Kidney glomerular epithelial cell (primary cell): ENCODE measurements at regions not wholly inside any gene's neighbourhood (a gene's known extent, or its start where the extent isn't known, plus 50 kb on each side); places are given as distances from the start of the nearest gene placed in this dataset.
"Not testable (repeated sequence)": the region's sequence is repeated elsewhere in the genome, so short reads cannot be mapped to it uniquely, and the experiment has no call there.

ENCODE experiments used
- DNase-seq: peaks from one replicate; lab custom pipeline; 2025; lab: John Stamatoyannopoulos, UW

DNA sequence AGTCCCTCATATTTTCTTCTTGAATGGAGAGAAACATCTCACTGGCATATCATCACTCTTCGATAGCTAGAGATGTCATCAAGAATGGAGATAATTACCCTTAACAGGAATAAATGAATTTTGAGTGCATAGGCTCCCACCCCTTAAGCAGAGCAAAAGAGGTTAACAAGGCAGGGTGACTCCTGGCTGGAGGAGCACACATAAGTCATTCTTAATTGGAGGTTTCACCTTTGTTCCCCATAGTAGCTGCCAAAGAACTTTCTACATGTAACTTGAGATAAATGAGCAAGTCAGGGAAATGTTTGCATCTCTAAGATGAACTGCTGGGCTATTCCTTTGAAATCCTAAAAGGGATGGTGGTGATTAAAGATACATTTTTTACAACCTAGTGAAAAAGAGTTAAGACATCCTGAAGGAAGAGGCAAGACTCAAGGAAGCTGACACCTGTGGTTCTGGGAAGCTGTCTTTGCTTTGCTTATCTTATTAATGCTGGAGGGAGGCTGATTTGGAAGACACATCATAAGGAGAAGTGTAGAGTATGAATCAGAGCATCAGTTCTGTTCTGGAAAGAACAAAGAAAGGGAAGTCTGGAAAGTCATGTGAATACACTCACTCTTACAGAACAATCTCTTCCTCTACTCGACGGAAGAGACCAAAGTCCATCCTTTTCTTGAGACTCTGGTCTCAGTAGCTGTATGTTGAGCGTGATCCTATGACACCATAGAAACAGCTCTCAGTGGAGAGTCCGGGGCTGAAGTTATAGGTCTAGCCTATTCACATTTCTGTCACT is 326.3 kb downstream of the OSTF1 start:
- no peak for DNase-seq

DNA sequence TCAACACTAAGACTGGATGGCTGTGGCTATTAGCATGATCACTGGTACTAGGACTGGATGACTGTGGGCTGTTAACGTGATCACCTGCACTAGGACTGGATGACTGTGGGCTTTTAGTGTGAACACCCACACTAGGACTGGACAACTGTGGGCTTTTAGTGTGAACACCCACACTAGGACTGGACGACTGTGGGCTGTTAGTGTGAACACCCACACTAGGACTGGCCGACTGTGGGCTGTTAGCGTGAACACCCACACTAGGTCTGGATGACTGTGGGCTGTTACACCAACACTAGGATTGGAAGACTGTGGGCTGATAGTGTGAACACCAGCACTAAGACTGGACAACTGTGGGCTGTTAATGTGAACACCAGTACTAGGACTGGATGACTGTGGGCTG is 329.2 kb downstream of the OSTF1 start:
- no peak for DNase-seq

DNA sequence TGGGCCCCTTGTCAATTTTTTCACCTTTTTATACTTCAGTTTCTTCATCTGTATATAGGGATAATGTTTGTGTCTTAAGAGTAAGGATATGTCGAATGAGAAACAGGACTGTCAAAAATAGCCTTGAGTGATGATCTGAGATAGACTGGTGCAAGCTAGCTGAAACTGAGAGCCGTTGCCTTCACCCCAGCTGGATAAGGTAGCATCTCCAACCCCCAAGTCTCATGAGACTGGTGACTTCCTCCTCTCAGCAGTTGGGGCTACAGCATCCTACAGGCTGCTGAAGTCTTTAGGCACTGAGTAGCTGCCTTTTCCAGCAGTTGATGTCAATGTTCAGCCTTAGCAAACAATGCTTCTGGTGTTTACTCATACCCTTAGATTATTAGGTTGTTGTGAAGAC is 330.2 kb downstream of the OSTF1 start:
- DNase-seq = no peak

DNA sequence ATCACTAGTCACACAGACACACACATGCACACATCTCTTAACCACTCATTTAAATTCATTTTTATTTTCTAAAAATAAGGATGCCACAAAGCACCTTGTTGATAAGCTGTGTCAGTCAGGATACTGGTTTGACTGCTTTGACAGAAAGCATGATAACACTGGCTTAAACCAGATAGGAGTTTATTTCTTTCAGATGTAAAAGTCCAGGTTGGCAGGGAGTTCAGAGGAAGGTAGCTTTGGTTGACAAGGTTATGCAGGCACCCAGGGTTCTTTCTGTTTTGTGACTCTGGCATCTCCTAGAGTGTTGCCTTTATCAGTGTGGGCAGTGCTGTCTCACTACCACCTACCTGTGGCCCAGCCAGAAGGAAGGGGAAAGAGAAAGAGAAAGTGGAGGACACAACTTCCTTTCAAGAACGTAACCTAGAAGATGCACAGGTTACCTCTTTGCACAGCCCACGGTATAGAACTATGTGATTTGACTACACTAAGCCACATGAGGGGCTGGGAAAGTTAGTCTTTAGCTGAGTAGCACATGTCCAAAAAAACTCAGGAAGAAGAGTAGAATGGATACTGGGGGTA is 334.7 kb downstream of the OSTF1 start:
- DNase-seq = no peak

DNA sequence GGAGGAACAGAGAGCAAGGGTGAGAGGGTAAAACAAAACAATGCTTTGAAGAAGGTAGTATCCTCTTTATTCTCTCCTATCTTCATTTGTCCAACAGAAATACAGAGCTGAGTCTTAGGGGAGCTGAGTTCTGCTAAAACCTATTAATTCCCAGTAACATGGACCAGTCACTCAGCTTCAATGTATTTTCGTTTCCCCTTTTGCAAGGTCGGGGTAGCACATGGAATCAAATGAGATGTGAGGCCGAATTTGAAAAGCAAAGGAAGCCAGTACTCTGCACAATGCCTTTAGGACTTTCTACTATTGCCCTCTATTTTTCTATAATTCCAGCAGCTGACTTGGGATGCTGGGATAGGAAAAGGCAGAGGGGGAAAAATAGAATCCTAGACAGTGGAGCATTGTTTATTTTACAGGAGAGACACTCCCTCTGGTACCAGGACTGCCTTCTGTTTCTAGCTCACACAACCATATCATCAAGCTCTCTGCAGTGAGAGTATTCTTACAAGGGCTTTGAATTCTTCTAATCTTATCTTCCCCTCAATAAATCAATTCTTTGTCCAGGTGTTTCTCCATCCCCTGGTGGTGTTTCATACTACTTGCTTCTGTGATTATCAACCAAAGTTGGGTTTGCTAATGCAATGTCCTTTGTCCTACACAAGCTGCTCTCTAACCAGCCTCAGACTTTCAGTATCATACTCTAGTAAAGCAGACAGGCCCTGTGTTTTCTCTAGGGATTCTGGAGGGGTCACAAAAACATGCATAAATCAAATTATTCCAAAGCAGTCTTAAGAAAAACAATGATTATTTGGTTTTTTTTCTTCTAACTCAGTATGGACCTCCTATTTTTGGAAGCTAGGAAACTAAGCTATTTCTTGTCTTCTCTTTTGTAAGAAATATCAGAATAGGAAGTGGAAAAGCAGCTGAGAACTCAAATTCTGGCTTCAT is 341.5 kb downstream of the OSTF1 start:
- DNase-seq = no peak

DNA sequence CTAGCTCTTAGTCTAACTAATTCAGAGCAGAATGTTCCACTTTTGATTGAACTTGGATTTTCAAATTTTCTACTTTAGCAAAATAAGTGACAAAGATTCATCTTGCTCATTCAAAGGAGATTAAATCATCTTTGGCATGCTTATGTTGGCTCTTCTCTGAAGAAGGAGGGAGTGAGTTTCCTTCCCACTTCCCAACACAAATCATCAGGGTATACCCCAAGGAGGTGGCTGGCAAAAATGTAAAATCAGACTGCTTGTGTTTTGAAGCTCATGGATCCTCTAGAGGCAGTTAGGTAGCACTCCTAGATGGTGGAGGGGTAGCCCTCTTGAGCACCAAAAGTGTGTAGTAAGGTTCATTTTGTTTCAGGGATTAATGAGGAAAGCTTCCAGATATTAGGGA is 343.1 kb downstream of the OSTF1 start:
- DNase-seq = no peak

DNA sequence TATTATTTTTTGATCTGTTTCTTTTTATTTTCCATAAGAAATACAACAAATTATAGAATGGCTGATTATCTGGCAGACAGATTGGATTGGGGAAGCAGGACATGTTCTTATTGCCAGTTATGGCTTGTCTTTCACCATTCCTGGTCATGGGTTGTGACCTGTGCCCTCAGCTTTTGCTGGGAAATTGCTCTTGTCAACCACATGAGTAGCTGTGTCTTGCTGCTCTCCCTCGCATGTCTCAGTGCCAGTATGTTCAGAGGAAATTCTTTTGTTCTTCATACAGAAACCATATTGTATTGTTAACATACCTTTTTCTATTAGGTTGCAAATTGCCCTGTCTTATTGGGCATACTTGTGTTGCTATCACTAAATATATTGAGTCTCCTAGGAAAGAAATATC is 344.1 kb downstream of the OSTF1 start:
- DNase-seq = no peak

DNA sequence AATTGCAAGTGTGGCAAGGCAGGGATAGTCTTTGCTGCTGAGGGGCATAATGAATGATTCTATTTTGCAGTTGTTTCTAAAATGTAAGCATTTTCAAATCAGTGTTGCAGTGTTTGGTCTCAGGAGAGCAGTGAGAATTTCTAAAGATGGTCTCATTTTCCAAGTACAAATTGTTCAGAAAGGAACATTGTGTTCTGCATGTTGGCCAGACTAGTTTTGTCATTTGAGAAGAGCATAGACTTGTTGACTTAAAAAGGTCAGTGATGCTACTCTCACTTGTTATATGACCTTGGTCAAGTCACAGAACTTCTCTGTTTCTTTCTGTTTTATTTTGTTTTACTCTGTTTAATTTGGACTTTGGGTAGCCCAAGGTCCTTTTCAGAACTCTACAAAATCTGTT is 344.6 kb downstream of the OSTF1 start:
- no peak for DNase-seq

DNA sequence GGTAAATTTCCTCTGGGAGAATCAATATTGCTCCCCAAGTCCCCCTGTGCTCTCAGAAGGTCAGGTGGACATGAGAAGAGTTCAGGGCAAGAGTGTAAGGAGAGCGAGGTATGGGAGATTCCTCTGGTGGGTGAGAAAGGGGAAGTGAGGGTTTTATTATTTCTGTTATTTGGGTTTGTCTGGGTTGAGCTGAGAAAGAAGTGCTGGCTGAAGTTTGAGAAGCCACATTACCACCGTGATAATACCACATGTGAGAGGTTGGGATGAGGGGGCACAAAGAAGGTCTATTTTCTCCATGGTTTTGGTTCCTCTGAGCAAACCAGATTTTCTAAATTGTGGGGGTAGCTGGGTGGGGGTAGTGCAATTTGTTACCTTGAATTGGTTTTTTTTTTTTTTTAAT is 350.4 kb downstream of the OSTF1 start:
- no peak for DNase-seq

DNA sequence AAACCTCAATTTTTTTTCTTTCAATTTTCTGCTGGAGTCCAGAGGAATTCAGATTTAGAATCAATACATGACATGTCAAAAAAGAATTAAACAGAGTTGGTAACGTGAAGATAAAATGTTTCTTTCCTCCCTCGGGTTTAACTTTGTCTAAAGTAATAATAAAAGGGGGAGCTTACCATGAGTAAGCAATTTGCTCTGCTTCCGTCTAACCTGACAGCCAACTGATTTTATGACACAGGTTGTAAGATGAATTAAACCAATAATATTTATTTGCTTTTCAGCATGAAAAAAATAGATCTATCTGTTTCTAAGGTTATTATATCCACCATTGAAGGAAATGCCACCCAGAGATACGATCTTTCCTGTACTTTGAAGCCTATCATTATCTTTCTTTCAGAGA is 352.6 kb downstream of the OSTF1 start:
- no peak for DNase-seq

DNA sequence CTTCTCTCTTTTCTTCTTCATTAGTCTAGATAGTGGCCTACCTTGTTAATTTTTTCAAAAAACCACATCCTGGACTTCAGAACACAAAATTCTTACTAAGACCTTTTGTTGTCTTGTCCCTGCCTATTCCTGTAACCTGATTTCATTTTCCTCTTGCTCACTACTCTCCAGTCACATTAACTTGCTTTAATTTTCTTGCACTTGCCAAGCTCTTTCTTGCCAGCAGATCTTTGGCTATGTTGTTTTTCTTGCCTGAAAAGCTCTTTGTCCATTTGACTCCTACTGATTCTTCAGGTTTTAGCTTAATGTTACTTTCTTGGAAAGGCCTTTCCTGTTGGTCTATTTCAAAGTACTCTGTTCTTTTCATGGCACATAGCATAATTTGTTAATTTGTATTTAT is 356.8 kb downstream of the OSTF1 start:
- no peak for DNase-seq

DNA sequence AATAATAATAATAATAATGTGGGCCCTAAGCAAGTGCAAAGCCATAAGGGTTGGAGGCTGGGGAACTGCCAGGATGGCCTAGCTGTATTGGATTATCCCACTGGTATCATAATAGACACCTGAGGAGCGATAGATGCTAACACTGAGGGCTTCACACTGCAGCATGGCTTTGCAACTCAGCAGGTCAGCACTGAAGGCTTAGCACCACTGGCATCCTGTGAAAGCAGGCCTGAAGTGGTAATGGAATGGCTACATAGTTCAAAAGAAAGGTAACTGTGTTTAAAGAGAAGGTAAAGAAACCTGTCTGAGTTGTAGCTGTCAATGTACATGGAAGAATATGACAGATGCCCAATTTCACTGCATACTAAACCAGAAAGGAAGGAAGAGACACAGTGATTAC is 359.0 kb downstream of the OSTF1 start:
- no peak for DNase-seq

DNA sequence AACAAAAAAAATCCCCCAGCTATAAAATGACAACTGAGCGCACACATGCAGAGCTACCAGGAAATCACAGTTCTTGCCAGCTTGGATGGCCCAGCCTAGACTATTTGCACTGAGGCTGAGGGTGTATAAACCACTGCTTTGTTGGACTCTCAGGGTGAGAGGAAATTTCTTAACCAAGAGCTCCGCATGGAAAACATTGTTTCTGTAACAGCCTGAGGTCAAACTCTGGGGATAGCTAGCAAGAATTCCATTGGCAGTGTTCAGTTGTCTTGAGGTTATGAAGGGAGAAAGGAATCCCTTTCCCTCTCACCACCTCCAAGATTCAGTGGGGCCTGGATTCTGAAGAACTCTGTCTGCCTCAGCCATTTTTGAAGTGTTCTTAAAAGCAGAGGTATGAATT is 360.0 kb downstream of the OSTF1 start:
- DNase-seq = no peak

DNA sequence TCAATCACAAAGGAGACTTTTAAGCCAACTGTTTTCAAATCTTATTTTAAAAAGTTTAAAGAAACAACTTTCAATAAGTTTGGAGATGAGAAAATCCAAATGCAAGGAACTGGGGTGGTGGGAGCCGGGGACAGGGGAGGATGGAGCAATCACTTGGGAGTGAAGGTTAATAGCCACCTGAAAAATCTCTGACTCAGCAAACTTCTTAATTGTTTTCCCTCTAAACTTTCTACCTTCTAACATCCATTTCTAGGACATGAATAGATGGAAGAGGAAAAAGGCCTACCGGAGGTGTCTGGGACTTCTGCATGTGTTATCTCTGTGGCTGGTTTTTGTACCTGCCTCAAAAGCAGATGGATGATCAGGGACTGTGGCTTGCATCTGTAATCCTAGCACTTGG is 360.6 kb downstream of the OSTF1 start:
- DNase-seq = no peak

DNA sequence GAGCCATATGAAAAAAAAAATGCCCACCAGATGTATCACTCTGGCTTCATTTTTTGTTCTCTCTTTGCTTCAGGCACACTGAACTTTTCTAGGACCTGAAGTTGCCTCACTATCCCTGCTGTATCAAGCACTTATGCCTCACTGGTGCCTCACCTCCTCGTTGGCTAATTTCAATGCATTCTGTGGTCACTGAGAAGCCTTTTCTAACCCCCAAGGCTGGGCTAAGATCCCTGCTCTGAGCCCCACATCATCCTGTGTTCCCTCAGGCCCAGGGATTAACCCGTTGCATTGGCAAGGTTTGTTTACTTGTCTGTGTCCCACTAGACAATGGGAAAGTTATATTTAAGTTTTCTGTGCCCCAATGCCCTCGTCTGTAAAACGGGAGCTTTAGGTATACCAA is 362.7 kb downstream of the OSTF1 start:
- DNase-seq = no peak

DNA sequence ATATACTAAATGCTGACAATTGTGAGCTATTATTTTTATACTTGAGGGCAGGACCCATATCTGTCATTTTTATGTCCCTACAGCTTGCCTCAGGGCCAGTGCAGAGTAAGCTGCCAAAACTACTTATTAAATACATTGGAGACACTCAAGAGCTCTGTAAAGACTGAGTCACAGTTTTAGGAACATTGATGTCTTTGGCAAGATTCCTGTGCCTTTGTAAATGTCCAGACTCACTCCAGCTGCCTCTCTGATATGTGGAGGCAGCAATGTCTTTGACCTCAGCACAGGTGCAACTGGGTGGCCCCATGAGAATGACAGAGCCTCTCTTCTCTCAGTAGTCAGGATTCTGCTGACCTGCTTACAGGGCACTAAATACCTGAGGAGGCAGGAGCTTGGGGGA is 363.2 kb downstream of the OSTF1 start:
- DNase-seq = no peak

DNA sequence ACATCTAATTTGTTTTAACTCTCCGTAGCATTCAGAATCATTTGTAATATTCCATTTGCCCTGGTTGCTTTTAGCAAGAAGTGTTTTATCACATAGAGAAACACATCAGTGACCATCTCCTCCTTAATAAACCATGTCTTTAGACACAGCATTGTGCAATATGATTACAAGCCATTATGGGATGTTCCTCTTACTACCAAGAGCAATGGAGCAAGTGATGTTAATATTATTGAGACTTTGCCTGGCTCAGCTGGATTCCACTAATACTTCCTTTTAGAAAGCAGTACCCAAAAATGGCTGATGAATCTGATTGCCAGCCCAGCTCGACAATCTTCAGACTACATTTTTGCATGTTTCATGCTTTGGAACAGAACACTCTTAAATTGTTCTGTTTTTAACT is 364.2 kb downstream of the OSTF1 start:
- DNase-seq = no peak

DNA sequence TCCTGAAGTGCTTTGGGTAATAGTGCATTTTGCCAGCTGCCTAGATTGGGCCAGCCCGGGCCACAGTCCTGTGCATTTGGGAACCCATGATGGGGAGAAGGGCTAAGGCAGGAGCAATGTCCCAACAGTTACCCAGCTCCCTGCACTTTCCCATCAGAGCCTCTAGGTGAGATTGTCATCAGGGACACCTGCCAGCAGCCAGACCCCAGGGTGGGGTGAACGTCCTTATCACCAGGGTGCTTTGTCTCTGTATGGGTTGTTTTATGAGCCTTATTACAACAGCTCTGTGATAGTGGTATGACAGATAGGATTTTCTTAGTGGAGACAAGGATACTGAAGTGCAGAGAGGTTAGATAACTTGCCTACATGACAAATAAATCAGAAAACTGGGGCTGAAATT is 365.7 kb downstream of the OSTF1 start:
- DNase-seq = no peak

DNA sequence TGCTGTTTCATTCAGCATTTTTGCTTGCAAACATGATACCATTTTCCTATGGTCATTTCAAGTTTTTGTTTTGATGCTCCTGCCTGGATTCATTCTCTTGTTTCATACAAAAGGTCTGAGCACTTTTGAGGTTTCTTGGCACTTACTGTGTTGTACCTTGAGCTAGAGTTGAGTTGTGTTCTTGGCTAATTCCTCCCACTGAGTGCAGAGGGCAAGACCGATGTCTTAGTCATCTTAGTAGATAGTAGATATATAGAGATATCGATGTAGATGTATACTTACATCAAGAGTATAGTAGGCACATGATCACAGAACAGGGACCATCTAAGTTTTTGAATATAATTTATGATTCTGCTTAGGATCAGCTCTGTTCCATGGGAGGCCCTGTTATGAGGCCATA is 366.6 kb downstream of the OSTF1 start:
- no peak for DNase-seq

DNA sequence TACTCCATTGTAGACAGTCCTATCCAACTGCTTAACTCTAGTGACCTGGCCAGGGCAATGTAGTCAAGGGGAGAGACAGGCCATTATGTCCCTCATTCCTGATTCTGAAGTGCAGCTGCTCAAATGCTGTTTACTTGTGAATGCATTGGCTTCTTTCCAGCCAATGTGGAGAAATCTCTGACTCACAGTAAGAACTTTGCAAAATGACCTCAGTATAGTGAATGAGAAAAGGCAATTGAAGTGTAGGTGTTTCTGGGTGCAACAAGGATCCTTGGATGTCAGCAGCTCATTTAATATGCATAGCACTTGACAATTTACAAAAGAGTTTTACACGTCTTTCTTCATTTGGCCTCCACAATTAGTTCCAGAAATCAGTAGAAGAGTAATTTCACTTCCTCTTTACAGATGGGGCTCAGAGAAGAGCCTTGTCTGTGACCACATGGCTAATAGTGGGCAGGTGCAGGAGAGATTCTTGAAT is 367.2 kb downstream of the OSTF1 start:
- no peak for DNase-seq

DNA sequence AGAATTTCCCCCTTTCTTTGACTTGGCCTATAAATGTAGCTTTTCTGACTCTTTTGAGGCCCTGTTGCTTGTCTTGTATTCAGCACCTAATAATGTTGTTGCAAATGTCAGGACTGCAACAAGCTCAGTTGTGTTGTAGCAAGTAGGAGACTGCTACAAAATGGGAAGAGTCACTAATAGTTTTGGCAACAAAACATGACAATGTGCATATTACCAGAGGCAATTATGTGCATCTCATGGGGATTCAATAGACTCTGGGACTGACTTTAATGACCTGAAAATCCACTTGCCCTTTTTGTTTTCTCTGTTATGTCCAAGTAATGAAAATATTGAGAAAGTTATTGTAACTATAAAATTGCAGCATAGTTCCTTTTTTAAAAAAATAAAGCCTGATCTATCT is 368.4 kb downstream of the OSTF1 start:
- DNase-seq = no peak

DNA sequence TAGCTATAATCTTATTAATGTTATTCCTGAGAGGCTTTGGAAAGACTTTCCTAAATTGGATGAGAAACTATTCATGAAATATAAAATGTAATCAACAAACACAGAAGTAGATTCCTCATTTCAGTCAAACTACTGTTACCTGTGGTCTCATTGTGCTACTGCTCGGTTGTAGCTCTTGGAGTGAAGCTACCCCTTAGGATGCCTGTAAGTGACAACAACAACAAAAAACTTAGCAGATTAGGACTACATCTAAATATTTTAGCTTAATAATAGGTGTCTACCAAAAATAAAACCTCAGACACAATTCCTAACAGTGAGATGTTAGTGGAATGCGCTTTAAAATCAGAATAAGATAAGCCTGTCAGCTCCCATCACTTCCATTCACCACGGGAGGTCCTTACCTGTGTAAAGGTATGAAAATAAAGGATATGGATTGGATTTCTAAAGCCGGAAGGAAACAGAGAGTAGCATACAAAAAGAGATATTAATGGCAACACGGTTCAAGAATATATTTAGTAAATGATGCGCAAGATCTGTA is 369.2 kb downstream of the OSTF1 start:
- DNase-seq = no peak

DNA sequence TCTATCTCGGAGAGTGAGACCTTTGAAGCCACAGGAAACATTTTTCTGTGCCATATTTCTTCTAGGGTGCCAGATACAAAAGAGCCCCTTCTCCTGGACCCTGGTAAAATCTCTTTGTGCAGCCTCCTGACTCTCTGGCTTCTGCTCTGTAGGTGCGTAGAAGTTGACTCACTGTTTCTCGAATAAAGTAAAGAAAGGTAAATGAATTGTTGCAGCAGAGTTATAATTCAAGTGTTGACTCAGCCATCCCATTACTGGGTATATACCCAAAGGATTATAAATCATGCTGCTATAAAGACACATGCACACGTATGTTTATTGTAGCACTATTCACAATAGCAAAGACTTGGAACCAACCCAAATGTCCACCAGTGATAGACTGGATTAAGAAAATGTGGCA is 371.0 kb downstream of the OSTF1 start:
- not testable (repeated sequence) for DNase-seq
